LNCaP clone FGC (cell line): ENCODE measurements at regions not wholly inside any gene's neighbourhood (a gene's known extent, or its start where the extent isn't known, plus 50 kb on each side); places are given as distances from the start of the nearest gene placed in this dataset.
"Not testable (repeated sequence)": the region's sequence is repeated elsewhere in the genome, so short reads cannot be mapped to it uniquely, and the experiment has no call there.

ENCODE experiments used
- DNase-seq: peaks from one replicate; pipeline ENCODE4 v3.0.0-alpha.2; 2011; ENCODE audit warnings: low read depth
- H3K4me3 ChIP-seq: 2 replicates; pipeline ENCODE4 v1.5.1; 2011; ENCODE audit warnings: mild to moderate bottlenecking, low read depth, low read length, control low read depth
- TF ChIP-seq, protein P1 (sequence below): IDR thresholded peaks from 2 replicates; pipeline ENCODE4 v1.5.1; 2012; ENCODE audit warnings: mild to moderate bottlenecking; ENCODE audit not compliant: control insufficient read depth, insufficient read depth; ENCODE audit errors: extremely low read depth

DNA sequence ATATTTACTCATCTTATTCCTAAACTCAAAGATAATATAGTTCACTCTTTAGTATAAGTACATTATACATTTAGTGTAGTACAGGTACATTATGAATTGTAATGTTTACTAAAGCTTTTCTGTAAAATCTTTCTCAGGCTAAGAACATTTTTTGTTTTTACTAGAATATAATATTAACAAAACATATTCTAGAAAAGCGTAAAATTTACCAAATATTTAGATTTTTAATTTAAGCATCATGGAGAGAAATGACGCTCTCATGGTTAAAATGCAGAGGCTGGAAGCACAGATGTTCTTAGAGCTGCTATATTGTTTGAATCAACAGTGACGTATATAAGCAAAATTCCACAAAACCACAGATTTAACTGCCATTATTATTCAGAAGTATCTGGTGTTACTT lies 54.7 kb upstream of the NBPF15 start:
- H3K4me3 ChIP-seq = not testable (repeated sequence)

GRCh38 chr1:144516906-144517305 lies 55.4 kb upstream of the NBPF15 start:
- not testable (repeated sequence) for H3K4me3 ChIP-seq, DNase-seq

More for the DNA sequence above, 54.7 kb upstream of the NBPF15 start:
- not testable (repeated sequence) for DNase-seq

DNA sequence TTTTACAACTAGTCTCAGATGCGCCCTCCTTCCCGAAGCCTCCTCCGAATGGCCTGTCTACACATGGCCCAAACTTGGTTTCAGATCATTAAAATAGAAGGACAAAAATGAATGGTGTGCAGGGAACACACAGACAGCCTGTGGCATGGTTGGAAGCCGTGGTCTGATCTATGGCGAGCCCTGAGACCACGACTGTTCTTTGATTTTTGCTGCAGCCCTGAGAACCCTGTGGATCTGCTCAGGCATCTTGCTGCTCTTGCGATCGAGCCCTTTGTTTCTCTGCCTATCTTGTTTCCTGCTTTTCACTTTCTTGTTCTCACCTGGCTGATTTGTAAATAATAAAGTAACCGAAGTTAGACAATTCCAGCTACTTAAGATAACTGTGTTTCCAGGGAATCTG lies 57.0 kb upstream of the NBPF15 start:
- not testable (repeated sequence) for DNase-seq, H3K4me3 ChIP-seq

DNA sequence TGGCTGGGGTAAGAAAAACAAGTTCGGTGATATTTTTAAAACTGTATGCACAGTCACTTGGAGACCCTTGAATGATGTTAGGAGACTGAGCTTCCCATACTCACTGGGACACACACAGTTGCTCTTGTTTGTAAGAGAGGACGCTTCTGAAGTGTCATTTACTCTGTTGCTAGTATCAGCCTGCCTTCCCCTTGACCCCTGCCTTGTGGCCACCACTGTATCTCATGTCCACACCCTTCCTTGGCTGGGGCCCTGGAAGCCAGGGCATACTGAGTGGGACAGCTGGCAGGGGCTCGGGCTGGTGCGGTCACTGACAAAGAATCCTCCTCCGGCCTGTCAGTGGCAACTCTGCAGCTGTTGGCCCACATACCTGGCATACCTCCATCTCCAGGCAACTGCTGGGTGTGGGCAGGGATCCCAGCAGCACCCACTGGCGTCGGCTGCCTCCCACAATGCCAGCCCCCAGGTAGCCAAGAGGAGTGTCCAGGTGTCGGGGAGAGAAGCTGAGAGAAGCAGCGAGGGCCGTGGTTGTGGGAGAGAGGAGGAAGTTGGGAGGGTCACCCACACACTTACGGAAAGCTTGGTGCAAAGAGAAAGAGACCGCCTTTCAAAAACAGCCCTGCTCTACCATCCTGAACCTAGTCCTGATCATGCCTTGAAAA lies 58.2 kb upstream of the NBPF15 start:
- H3K4me3 ChIP-seq, DNase-seq: not testable (repeated sequence)

GRCh38 chr1:144523661-144524407 lies 62.4 kb upstream of the NBPF15 start:
- not testable (repeated sequence) for DNase-seq

GRCh38 chr1:144532156-144532607 lies 60.5 kb upstream of the PPIAL4F start:
- DNase-seq, H3K4me3 ChIP-seq: not testable (repeated sequence)
- TF ChIP-seq, protein P1, sequence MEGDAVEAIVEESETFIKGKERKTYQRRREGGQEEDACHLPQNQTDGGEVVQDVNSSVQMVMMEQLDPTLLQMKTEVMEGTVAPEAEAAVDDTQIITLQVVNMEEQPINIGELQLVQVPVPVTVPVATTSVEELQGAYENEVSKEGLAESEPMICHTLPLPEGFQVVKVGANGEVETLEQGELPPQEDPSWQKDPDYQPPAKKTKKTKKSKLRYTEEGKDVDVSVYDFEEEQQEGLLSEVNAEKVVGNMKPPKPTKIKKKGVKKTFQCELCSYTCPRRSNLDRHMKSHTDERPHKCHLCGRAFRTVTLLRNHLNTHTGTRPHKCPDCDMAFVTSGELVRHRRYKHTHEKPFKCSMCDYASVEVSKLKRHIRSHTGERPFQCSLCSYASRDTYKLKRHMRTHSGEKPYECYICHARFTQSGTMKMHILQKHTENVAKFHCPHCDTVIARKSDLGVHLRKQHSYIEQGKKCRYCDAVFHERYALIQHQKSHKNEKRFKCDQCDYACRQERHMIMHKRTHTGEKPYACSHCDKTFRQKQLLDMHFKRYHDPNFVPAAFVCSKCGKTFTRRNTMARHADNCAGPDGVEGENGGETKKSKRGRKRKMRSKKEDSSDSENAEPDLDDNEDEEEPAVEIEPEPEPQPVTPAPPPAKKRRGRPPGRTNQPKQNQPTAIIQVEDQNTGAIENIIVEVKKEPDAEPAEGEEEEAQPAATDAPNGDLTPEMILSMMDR = peak; percentile 26; the same call in 1 of the 2 replicates

More at GRCh38 chr1:144523661-144524407, 62.4 kb upstream of the NBPF15 start:
- not testable (repeated sequence) for H3K4me3 ChIP-seq

- not testable (repeated sequence) for H3K4me3 ChIP-seq, DNase-seq
Observed at GRCh38 chr1:144533480-144533879, 59.2 kb upstream of the PPIAL4F start.

DNA sequence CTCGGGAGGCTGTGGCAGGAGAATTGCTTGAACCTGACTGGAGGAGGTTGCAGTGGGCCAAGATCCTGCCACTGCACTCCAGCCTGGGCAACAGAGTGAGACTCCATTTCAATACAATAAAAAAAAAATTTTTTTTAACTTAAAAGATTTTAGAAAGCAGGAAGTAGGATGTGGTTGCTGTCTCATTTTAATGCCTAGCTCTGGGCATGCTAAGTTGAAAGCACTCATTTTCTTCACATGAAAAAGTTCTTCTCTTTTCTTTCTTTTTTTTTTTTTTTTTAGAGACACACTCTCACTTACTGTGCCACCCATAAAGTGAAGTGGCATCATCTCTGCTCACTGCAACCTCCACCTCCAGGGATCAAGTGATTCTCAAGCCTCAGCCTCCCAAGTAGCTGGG lies 58.4 kb upstream of the PPIAL4F start:
- not testable (repeated sequence) for H3K4me3 ChIP-seq, DNase-seq

DNA sequence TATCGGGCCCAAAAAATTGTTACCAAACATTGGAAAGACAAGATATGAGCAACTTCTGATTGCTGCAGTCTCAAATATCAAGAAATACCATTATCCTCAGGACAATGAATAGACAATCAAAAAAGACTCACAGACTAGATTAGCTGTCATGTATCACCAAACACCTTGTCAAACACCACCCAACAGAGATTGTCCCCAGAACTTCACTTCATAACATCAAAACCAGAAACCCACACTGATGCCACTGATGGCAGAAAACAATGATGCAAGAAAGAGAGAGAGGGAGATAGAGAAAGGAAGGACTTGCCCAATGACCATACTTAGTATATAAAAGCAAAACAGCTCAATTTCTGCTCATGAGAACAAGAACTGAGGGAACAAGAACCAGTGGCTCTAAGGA lies 56.0 kb upstream of the PPIAL4F start:
- not testable (repeated sequence) for DNase-seq, H3K4me3 ChIP-seq

DNA sequence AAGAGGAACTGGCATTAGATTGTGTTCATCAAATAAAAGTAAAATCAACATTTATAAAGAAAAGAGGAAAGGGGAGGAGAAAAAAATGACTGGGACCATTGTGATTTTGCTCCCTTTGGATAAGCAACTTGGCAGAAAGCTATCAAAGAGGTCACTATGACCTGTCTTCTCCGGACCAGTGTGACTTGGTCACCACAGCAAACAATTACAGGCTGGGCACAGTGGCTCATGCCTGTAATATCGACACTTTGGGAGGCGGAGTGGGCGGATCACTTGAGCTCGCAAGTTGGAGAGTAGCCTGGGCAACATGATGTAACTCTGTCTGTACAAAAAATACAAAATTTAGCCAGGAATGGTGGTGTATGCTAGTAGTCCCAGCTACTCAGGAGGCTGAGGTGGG lies 55.5 kb upstream of the PPIAL4F start:
- not testable (repeated sequence) for H3K4me3 ChIP-seq, DNase-seq

GRCh38 chr1:144538736-144539135 lies 54.0 kb upstream of the PPIAL4F start:
- not testable (repeated sequence) for DNase-seq, H3K4me3 ChIP-seq

DNA sequence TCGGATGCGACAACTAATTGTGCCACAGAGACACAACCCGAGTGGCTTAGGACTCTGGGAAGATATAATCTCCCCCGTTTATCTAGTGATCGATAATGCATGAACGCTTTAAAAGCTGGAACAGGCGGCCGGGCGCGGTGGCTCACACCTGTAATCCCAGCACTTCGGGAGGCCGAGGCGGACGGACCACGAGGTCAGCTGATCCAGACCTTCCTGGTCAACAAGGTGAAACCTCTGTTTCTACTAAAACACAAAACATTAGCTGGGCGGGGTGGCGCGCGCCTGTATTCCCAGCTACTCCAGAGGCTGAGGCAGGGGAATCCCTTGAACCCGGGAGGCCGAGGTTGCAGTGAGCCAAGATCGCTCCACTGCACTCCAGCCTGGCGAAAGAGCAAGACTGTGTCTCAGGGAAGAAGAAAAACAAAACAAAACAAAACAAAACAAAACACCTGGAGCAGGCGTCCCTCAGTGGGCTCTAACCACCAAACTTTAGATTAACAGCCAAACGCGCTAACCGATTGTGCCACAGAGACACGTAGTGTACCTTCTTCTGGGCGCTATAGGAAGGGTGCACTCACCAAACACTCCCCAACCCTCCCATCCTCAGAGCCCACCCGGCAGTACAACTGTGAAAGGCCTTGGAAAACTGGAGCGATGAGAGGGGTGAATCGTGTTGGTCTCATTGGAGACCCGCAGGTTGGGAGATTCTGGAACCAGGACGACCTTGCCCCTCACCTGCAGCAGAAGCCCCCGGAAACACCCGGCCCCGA lies 53.3 kb upstream of the PPIAL4F start:
- not testable (repeated sequence) for DNase-seq

More for the DNA sequence above, 53.3 kb upstream of the PPIAL4F start:
- not testable (repeated sequence) for H3K4me3 ChIP-seq
